ENCODE measurements at regions not wholly inside any gene's neighbourhood (a gene's known extent, or its start where the extent isn't known, plus 50 kb on each side); places are given as distances from the start of the nearest gene placed in this dataset.

- H3K4me3 ChIP-seq (replicated peaks; ENCODE audit: low read depth, low read length), result no peak overlapping the region
- TF ChIP-seq CTCF (IDR thresholded peaks at IDR 0.05; ENCODE audit: low read depth, low read length, missing control alignments), result no peak
- no peak for DNase-seq (ENCODE audit: extremely low read depth, low read depth)
These were observed 82.2 kb upstream of the GRK3 start for GRCh38 chr22:25482091-25482760.

GRCh38 chr22:25482868-25483639 lies 81.4 kb upstream of the GRK3 start:
- DNase-seq (ENCODE audit: extremely low read depth, low read depth), result no peak
- TF ChIP-seq CTCF (IDR thresholded peaks at IDR 0.05; ENCODE audit: low read depth, low read length, missing control alignments), result no peak
- H3K4me3 ChIP-seq (replicated peaks; ENCODE audit: low read depth, low read length), result no peak overlapping the region

GRCh38 chr22:25483931-25484330 lies 80.5 kb upstream of the GRK3 start:
- TF ChIP-seq CTCF (IDR thresholded peaks at IDR 0.05; ENCODE audit: low read depth, low read length, missing control alignments), result no peak
- no peak for DNase-seq (ENCODE audit: extremely low read depth, low read depth)
- no peak overlapping the region for H3K4me3 ChIP-seq (replicated peaks; ENCODE audit: low read depth, low read length)

- TF ChIP-seq CTCF (IDR thresholded peaks at IDR 0.05; ENCODE audit: low read depth, low read length, missing control alignments), result no peak
- H3K4me3 ChIP-seq (replicated peaks; ENCODE audit: low read depth, low read length), result no peak overlapping the region
- no peak for DNase-seq (ENCODE audit: extremely low read depth, low read depth)
These were observed 79.8 kb upstream of the GRK3 start for GRCh38 chr22:25484521-25485315.

- H3K4me3 ChIP-seq (replicated peaks; ENCODE audit: low read depth, low read length), result no peak overlapping the region
These were observed 78.6 kb upstream of the GRK3 start for GRCh38 chr22:25485626-25486545.

More at GRCh38 chr22:25485626-25486545, 78.6 kb upstream of the GRK3 start:
- TF ChIP-seq CTCF (IDR thresholded peaks at IDR 0.05; ENCODE audit: low read depth, low read length, missing control alignments), result no peak
- DNase-seq (ENCODE audit: extremely low read depth, low read depth), result no peak

Measured in HFF-Myc (cell line).